SIG-M5 (cell line): ENCODE measurements at regions not wholly inside any gene's neighbourhood (a gene's known extent, or its start where the extent isn't known, plus 50 kb on each side); places are given as distances from the start of the nearest gene placed in this dataset.

Experiments
- DNase-seq: peaks from one replicate; lab custom pipeline; 2025; lab: John Stamatoyannopoulos, UW

DNA sequence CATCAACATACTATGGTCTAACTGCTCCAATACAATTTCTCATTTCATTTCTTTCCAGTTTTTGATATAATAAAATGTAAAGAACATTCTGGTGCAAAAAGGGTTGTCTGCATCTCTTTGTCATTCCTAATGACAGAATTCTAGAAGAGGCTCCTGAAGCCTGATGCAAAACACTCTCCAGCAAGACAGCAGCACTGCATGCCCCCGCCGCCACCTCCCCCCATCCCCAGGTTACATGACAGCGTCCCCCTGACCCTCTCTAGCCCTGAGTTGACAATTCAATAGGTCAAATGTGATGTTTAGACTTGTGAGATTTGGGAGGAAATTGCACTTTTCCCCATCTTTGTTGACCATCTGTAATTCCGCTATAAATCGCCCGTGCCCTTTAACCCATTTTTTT, 64.6 kb upstream of the C1orf21 start:
- DNase-seq, result no peak

- DNase-seq, result no peak
These were observed 61.9 kb upstream of the C1orf21 start for GRCh38 chr1:184324972-184325371.

GRCh38 chr1:184326278-184326677, 60.6 kb upstream of the C1orf21 start:
- no peak for DNase-seq

GRCh38 chr1:184329245-184329953, 57.4 kb upstream of the C1orf21 start:
- DNase-seq, result no peak

- no peak for DNase-seq
These were observed 56.6 kb upstream of the C1orf21 start for GRCh38 chr1:184329962-184330868.

DNA sequence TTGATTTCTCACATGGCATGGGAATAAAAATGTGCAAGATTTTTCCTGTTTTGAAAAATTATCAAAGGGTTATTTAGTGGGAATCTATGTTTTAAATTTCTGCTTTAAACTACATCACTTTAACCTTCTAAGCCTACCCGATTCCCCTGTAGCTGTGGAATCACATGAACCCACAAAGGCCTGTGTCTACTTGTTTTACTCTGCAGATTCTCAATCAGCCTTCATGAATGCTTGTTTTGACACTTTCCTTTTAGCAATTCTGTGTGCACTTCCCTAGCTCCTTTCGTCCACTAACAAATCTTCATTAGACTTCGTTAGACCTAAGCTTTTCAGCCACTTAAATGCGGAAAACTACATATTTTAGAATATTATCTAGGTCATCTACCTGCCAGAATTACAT, 56.0 kb upstream of the C1orf21 start:
- DNase-seq, result no peak
